HFFc6 (cell line): ENCODE measurements at regions not wholly inside any gene's neighbourhood (a gene's known extent, or its start where the extent isn't known, plus 50 kb on each side); places are given as distances from the start of the nearest gene placed in this dataset.
"Not testable (repeated sequence)": the region's sequence is repeated elsewhere in the genome, so short reads cannot be mapped to it uniquely, and the experiment has no call there.

Experiments
- DNase-seq: peaks from one replicate; pipeline ENCODE4 v3.0.0-alpha.2; 2018
- H3K27ac Mint-ChIP-seq: 2 replicates; pipeline ENCODE4 v1.8.0; 2020; ENCODE audit warnings: mild to moderate bottlenecking, mixed read lengths
- H3K27me3 Mint-ChIP-seq: 2 replicates; pipeline ENCODE4 v1.8.0; 2021; ENCODE audit warnings: mild to moderate bottlenecking, moderate library complexity, mixed read lengths; ENCODE audit not compliant: insufficient read depth
- H3K36me3 Mint-ChIP-seq: 2 replicates; pipeline ENCODE4 v1.8.0; 2021; ENCODE audit warnings: low read depth, mixed read lengths
- H3K4me1 Mint-ChIP-seq: 2 replicates; pipeline ENCODE4 v1.8.0; 2020; ENCODE audit warnings: low read depth, mixed read lengths
- H3K4me3 Mint-ChIP-seq: 2 replicates; pipeline ENCODE4 v1.8.0; 2020; ENCODE audit warnings: mild to moderate bottlenecking, moderate library complexity, mixed read lengths
- H3K9me3 Mint-ChIP-seq: 2 replicates; pipeline ENCODE4 v1.8.0; 2020; ENCODE audit warnings: mild to moderate bottlenecking, mixed read lengths
- CTCF ChIP-seq: fragments of 200-600 bp; sonication (generic); IDR thresholded peaks from 2 replicates; pipeline ENCODE4 v1.5.0; 2021; ENCODE audit warnings: antibody characterized with exemption, mild to moderate bottlenecking

DNA sequence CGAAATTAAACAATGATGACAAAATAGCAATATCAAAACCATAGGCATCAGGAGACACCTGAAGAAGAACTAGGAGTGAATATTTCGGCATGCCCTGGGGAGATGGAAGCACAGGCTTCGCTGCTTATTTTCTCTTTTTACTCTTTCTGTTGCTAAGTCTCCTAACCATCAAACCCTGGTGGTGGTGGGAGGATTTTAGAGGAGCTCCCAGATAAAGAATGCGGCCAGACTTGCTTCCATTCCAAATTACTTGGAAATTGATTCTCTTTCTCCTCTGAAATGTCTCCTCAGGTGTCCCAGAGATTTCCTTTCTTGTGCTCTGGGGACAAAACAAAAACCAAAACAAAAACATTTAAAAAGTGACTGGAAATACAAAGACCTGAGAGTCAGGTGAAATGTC is 243.0 kb downstream of the KBTBD8 start:
- H3K27ac Mint-ChIP-seq, result no peak overlapping the region
- H3K4me1 Mint-ChIP-seq, result no peaks in the 10 kb centered on the region
- no peaks in the 10 kb centered on the region for H3K27me3 Mint-ChIP-seq
- H3K9me3 Mint-ChIP-seq, result peaks cover 18% of the 10 kb centered on the region
- H3K36me3 Mint-ChIP-seq, result no peaks in the 10 kb centered on the region
- no peak for DNase-seq
- no peak overlapping the region for H3K4me3 Mint-ChIP-seq
- no peak for TF ChIP-seq CTCF

GRCh38 chr3:67244130-67244529 is 246.0 kb downstream of the KBTBD8 start:
- no peak for DNase-seq
- Mint-ChIP-seq H3K36me3 (no peaks in the 10 kb centered on the region), H3K9me3 (peaks cover 15% of the 10 kb centered on the region; the same call in 1 of the 2 replicates), H3K4me3 (no peak overlapping the region), H3K27me3 (no peaks in the 10 kb centered on the region), H3K4me1 (no peaks in the 10 kb centered on the region), H3K27ac (no peak overlapping the region)
- no peak for TF ChIP-seq CTCF

- no peaks in the 10 kb centered on the region for H3K4me1 Mint-ChIP-seq
- TF ChIP-seq CTCF, result no peak
- no peaks in the 10 kb centered on the region for H3K36me3 Mint-ChIP-seq
- peaks cover 20% of the 10 kb centered on the region for H3K9me3 Mint-ChIP-seq
- DNase-seq, result no peak
- H3K27me3 Mint-ChIP-seq, result no peaks in the 10 kb centered on the region
- no peak overlapping the region for H3K27ac Mint-ChIP-seq
- no peak overlapping the region for H3K4me3 Mint-ChIP-seq
These were observed 247.4 kb downstream of the KBTBD8 start for GRCh38 chr3:67245545-67245944.

- H3K36me3 Mint-ChIP-seq, result no peaks in the 10 kb centered on the region
- no peak overlapping the region for H3K27ac Mint-ChIP-seq
- no peaks in the 10 kb centered on the region for H3K27me3 Mint-ChIP-seq
- peaks cover 37% of the 10 kb centered on the region for H3K9me3 Mint-ChIP-seq
- H3K4me1 Mint-ChIP-seq, result no peaks in the 10 kb centered on the region
- DNase-seq, result no peak
- H3K4me3 Mint-ChIP-seq, result no peak overlapping the region
- TF ChIP-seq CTCF, result no peak
These were observed 250.6 kb downstream of the KBTBD8 start for GRCh38 chr3:67248726-67249125.

DNA sequence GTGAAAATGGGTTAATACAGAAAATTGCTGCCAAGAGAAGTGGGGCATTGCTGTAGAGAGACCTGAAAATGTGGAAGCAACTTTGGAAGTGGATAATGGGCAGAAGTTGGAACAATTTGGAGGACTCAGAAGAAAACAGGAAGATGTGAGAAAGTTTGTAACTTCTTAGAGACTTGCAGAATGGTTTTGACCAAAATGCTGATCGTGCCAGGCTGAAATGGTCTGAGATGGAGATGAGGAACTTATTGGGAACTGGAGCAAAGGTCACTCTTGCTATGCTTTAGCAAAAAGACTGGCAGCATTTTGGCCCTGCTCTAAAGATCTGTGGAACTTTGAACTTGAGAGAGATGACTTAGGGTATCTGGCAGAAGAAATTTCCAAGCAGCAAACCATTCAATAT is 254.8 kb downstream of the KBTBD8 start:
- H3K27me3 Mint-ChIP-seq, H3K4me3 Mint-ChIP-seq, H3K27ac Mint-ChIP-seq, H3K4me1 Mint-ChIP-seq, DNase-seq, H3K36me3 Mint-ChIP-seq: not testable (repeated sequence)
- H3K9me3 Mint-ChIP-seq, result peaks cover 57% of the 10 kb centered on the region

DNA sequence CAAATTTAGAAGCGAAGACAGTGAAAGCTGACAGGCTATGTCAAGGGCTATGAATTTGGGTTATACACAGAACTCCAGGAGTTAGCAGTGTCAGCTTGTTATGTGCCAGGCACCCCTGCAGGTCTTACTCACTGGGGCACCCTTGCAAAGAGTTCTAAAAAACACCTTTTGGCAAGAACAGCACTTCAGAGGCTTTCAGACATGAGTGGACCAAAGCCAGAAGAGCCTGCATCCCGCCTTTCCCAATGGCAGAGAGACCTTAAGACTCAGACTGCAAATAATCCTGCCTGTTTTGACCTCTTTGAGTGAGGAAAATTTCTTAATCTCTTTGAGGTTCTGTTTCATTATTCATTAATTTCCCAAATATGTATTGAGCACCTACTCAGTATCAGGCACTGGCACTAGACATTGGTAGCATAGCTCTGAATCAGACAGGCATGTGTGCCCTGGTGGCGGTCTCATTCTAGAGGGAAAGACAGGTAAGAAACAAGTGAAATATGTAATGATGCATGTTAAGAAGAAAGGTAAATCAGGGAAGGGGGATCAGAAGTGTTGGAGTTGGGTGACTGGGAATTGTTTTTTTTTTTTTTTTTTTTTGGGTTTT is 280.0 kb downstream of the KBTBD8 start:
- Mint-ChIP-seq H3K4me1 (no peaks in the 10 kb centered on the region), H3K36me3 (no peaks in the 10 kb centered on the region), H3K27me3 (no peaks in the 10 kb centered on the region), H3K9me3 (peaks cover 23% of the 10 kb centered on the region), H3K27ac (no peak overlapping the region), H3K4me3 (no peak overlapping the region)
- no peak for TF ChIP-seq CTCF
- DNase-seq, result no peak
